Fibroblast of the aortic adventitia (primary cell): ENCODE measurements at regions not wholly inside any gene's neighbourhood (a gene's known extent, or its start where the extent isn't known, plus 50 kb on each side); places are given as distances from the start of the nearest gene placed in this dataset.
"Not testable (repeated sequence)": the region's sequence is repeated elsewhere in the genome, so short reads cannot be mapped to it uniquely, and the experiment has no call there.

Experiments used
- DNase-seq: peaks from one replicate; pipeline ENCODE4 v3.0.0-alpha.2; 2010; ENCODE audit warnings: low read depth
- H3K4me3 ChIP-seq: 2 replicates; pipeline ENCODE4 v1.5.1; 2011; ENCODE audit warnings: low read depth, mild to moderate bottlenecking, control low read depth, low read length, moderate library complexity
- TF ChIP-seq, protein P1 (sequence below): IDR thresholded peaks from 2 replicates; pipeline ENCODE4 v1.5.1; 2011; ENCODE audit warnings: mild to moderate bottlenecking, low read length, control low read depth, inconsistent platforms; ENCODE audit not compliant: insufficient read depth

DNA sequence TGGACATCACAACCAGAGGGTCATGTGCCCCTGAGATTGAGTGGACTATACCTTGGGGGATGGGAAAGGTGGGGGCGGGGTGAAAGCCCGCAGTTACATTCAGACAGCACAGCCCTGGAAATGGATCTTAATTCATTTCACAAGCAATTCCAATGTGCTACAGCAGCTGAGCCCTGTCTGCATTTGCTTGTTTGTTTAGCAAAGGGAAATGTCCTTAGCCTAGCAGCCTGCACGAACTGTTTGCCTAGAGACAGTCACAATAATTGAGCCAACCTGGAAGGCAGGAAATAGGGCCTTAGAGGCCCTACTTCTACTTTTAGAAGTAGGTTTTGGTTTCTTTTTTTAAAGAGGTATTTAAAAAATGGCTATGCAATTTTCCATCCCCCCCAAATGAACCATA, 177.3 kb upstream of the KL start:
- no peak for DNase-seq
- TF ChIP-seq, protein P1, sequence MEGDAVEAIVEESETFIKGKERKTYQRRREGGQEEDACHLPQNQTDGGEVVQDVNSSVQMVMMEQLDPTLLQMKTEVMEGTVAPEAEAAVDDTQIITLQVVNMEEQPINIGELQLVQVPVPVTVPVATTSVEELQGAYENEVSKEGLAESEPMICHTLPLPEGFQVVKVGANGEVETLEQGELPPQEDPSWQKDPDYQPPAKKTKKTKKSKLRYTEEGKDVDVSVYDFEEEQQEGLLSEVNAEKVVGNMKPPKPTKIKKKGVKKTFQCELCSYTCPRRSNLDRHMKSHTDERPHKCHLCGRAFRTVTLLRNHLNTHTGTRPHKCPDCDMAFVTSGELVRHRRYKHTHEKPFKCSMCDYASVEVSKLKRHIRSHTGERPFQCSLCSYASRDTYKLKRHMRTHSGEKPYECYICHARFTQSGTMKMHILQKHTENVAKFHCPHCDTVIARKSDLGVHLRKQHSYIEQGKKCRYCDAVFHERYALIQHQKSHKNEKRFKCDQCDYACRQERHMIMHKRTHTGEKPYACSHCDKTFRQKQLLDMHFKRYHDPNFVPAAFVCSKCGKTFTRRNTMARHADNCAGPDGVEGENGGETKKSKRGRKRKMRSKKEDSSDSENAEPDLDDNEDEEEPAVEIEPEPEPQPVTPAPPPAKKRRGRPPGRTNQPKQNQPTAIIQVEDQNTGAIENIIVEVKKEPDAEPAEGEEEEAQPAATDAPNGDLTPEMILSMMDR: no peak
- H3K4me3 ChIP-seq: no peak overlapping the region

DNA sequence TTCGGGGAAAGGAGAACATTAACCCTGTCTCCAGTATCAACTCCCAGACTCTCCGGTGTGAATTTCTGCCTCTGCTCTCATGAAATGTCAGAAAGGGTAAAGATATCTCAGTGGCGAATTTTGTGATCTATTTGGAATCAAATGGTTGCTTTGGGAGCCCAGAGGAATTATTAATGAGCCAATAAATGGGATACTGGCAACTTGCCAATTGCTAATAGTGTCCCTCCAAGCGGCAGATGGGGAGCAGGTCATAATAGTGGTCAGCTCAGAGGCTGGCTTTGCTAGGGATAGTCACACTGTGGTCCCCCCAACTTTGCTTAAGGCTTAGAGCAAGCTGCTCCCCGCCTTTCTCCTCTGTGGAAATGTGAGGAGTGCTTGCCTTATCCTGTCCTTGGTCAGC, 176.1 kb upstream of the KL start:
- DNase-seq: no peak
- TF ChIP-seq, protein P1: no peak
- no peak overlapping the region for H3K4me3 ChIP-seq

DNA sequence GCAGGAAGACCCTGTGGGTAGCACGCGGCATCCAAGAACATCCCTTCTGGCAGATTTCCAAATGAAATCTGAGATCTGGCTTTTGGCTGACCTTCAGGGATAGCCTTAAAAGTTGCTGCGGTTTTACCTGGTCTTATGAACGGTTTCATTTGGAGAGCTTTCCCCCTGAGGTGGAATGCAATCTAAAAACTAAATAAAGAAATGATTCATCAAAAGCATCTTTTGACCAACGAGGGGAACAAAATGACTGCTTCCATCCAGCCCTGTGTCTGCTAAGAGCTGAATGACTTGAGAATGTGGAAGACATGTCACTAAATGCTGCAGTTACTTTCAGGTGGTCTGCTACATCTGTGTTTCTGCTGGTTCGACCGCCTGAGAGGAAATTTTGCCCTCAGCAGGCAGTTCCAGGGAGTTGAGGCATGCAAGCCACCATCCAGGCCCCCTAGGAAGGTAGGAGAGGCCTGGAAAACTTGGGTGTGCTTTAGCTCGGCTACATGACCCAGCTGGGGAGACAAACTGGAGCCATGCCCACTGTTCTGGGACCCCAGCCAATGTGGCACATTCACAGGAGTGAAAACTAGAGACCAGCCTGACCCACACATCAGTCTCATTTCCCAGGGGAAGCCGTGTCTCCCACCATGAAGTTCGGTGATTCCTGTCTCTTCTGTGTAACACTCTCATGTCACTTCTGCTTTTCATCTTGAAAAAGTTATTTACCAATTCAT, 175.1 kb upstream of the KL start:
- no peak for DNase-seq
- TF ChIP-seq, protein P1: no peak
- no peak overlapping the region for H3K4me3 ChIP-seq

DNA sequence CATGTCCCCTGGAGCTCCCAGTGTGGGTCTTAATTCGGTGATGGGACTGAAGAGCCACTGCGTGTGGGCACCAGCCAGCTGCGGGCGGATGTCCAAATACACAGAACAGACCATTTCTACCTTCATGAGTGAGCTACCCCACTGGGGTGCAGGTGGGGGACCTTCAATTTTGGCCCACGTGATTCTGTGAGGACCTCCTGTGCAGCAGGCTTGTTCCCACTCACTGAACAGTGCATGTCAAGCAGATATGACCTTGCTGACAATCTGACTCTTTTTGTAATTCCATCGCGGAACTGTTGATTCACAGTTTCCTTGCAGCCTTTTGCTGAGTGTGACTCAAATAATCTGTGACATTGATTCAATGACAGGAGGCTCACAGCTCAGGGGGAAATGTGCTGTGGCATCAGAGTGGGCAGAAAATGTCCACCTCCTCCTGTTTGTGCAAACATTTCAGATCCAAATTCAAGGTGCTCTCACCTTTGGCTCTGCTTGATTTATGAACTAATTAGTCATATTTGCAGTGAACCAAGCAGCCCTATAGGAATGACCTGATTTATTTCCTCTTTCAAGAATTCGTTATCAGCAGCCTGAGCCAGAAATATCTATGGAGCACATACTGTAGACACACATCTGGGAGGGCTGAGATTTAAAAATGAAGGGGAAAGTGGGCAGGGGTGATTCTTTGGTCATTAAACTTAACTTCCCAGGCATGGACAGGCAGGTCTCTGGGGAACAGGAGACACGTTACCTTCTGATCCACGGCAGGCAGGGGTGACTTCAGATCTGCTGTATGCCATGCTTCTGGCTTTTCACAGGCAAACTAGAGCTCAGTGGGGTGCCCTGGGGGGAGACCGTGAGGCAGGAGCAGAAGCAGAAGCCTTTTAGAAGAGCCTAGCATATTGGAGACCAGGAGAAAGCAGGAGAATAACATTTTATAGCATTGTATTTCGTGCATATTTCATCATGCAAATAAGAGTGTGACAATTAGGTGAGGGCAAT, 170.0 kb upstream of the KL start:
- no peak for DNase-seq
- no peak overlapping the region for H3K4me3 ChIP-seq
- TF ChIP-seq, protein P1: no peak

DNA sequence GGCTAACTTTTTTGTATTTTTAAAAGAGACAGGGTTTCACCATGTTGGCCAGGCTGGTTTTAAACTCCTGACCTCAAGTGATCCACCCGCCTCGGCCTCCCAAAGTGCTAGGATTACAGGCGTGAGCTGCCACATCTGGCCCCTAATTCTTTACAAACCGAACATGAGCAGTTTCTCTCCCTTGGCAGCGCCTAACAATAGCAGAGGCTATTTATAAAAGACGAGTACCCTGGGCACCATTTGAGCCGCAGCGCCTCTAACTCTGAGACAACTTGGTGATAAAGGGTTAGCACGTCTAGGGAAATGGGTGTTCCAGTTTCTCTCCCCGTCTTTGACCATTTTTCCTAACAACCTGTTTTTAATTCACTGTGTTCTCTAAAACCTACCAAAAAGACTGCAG, 168.2 kb upstream of the KL start:
- not testable (repeated sequence) for H3K4me3 ChIP-seq, DNase-seq

DNA sequence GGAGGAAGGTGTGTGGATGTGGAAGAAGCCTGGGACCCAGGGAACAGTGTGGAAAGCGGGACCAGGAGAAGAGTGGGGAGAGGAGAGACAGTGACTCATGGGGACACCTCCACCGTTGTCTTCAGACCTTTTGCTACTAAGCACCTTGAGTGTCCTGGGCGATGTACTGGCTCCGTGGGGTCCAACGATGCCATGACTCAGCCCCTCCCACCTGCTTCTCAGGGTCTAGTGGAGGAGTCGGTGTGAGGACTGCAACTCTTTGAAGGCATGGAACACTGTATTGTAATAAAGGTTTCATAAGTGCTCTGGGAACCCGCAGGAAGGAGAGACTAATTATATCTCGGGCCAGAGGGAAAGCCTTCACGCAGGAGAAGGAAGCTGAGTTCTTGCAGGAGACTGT, 166.9 kb upstream of the KL start:
- DNase-seq: no peak
- TF ChIP-seq, protein P1: no peak
- H3K4me3 ChIP-seq: no peak overlapping the region
